ENCODE measurements at regions not wholly inside any gene's neighbourhood (a gene's known extent, or its start where the extent isn't known, plus 50 kb on each side); places are given as distances from the start of the nearest gene placed in this dataset.

DNA sequence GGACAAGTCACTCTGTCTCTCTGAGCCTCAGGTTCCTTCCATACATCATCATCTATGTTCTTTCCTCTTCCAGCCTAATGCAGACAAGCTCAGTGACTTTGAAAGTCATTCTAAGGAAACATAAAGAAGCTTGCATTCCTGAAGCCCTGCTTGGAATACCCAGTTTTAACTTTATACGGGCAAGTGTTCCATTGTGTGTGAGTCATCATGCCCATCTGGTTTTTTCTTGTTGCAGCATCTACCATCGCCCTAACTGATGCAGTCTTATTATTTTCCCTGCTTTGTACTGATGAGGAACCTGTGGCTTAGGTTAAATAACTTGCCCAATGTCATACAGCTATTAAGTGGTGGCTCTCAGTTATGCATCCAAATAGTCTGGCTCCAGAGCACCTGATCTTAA lies 177.9 kb upstream of the RAI2 start:
- no peaks in the 10 kb centered on the region for H3K4me1 ChIP-seq (ENCODE audit: control insufficient read depth, extremely low read depth, insufficient read depth, low read length)
- H3K9me3 ChIP-seq (ENCODE audit: control insufficient read depth, insufficient read depth, low read depth, low read length): no peaks in the 10 kb centered on the region
- TF ChIP-seq EZH2 (IDR thresholded peaks at IDR 0.05; ENCODE audit: low read length, missing control alignments): no peak
- TF ChIP-seq, protein P1, sequence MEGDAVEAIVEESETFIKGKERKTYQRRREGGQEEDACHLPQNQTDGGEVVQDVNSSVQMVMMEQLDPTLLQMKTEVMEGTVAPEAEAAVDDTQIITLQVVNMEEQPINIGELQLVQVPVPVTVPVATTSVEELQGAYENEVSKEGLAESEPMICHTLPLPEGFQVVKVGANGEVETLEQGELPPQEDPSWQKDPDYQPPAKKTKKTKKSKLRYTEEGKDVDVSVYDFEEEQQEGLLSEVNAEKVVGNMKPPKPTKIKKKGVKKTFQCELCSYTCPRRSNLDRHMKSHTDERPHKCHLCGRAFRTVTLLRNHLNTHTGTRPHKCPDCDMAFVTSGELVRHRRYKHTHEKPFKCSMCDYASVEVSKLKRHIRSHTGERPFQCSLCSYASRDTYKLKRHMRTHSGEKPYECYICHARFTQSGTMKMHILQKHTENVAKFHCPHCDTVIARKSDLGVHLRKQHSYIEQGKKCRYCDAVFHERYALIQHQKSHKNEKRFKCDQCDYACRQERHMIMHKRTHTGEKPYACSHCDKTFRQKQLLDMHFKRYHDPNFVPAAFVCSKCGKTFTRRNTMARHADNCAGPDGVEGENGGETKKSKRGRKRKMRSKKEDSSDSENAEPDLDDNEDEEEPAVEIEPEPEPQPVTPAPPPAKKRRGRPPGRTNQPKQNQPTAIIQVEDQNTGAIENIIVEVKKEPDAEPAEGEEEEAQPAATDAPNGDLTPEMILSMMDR (conservative IDR thresholded peaks at IDR 0.05 in 1 of 2, IDR thresholded peaks at IDR 0.05 in 1 of 2; ENCODE audit: low read depth in 1 of 2, low read length in 2 of 2): no peak
- no peak overlapping the region for H3K9ac ChIP-seq (ENCODE audit: insufficient read depth, low read length)
- no peaks in the 10 kb centered on the region for H4K20me1 ChIP-seq (ENCODE audit: control insufficient read depth, extremely low read depth, insufficient read depth, low read length)
- H3K36me3 ChIP-seq (ENCODE audit: control insufficient read depth, insufficient read depth, low read length): no peaks in the 10 kb centered on the region
- H3K27ac ChIP-seq (ENCODE audit: insufficient read depth, low read length): no peak overlapping the region
- no peak overlapping the region for H2AFZ ChIP-seq (ENCODE audit: low read length)
- H3K4me2 ChIP-seq (ENCODE audit: extremely low read depth, insufficient read depth, low read length): no peak overlapping the region
- no peak for DNase-seq (ENCODE audit: low read depth in 2 of 2)
- no peaks in the 10 kb centered on the region for H3K79me2 ChIP-seq (ENCODE audit: control insufficient read depth, insufficient read depth, low read length)
- no peak overlapping the region for H3K4me3 ChIP-seq (replicated peaks in 1 of 4; ENCODE audit: control extremely low read depth in 1 of 4, insufficient read depth in 1 of 4, low read depth in 3 of 4, low read length in 4 of 4)
- H3K27me3 ChIP-seq (ENCODE audit: control insufficient read depth, insufficient read depth, low read length): no peaks in the 10 kb centered on the region

DNA sequence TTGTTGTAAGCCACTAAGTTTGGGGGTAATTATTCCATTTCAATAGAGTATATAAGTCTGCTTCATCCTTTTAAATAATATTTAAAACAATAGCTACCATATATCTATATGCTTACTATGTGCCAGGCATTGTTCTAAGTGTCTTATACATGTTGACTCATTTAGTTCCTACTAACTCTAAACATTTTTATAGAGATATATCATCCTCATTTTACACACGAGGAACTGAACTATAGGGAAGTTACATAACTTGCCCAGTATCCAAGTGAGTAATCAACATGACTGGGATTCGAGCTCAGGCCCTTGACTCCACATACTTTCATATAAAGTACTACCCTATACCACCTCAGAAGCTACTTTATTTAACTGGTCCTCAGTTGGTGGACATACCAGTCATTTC lies 175.3 kb upstream of the RAI2 start:
- no peak overlapping the region for H3K9ac ChIP-seq (ENCODE audit: insufficient read depth, low read length)
- H3K79me2 ChIP-seq (ENCODE audit: control insufficient read depth, insufficient read depth, low read length): no peaks in the 10 kb centered on the region
- no peaks in the 10 kb centered on the region for H3K36me3 ChIP-seq (ENCODE audit: control insufficient read depth, insufficient read depth, low read length)
- H2AFZ ChIP-seq (ENCODE audit: low read length): no peak overlapping the region
- TF ChIP-seq EZH2 (IDR thresholded peaks at IDR 0.05; ENCODE audit: low read length, missing control alignments): no peak
- TF ChIP-seq, protein P1 (conservative IDR thresholded peaks at IDR 0.05 in 1 of 2, IDR thresholded peaks at IDR 0.05 in 1 of 2; ENCODE audit: low read depth in 1 of 2, low read length in 2 of 2): no peak
- no peaks in the 10 kb centered on the region for H4K20me1 ChIP-seq (ENCODE audit: control insufficient read depth, extremely low read depth, insufficient read depth, low read length)
- H3K4me1 ChIP-seq (ENCODE audit: control insufficient read depth, extremely low read depth, insufficient read depth, low read length): no peaks in the 10 kb centered on the region
- no peak overlapping the region for H3K4me2 ChIP-seq (ENCODE audit: extremely low read depth, insufficient read depth, low read length)
- H3K27me3 ChIP-seq (ENCODE audit: control insufficient read depth, insufficient read depth, low read length): no peaks in the 10 kb centered on the region
- no peak overlapping the region for H3K27ac ChIP-seq (ENCODE audit: insufficient read depth, low read length)
- no peak overlapping the region for H3K4me3 ChIP-seq (replicated peaks in 1 of 4; ENCODE audit: control extremely low read depth in 1 of 4, insufficient read depth in 1 of 4, low read depth in 3 of 4, low read length in 4 of 4)
- DNase-seq (ENCODE audit: low read depth in 2 of 2): no peak
- no peaks in the 10 kb centered on the region for H3K9me3 ChIP-seq (ENCODE audit: control insufficient read depth, insufficient read depth, low read depth, low read length)

DNA sequence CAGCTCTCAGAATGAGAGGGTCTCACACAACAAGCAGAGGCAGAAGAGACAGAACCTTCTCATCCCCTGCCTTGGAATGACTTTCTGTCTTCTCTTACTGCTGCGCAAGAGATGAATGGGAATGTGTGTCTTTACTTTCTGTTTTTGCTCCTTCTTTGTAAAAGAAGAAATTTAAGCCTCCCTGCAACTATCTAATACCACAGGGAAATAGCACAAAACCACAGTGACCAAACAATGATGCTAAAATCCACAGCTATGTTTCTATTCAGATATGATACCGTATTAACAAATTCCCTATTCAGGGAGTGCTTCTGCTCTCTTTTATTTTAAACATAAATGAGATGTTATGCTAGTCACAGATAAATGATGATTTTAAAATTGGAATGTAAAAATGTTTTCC lies 173.8 kb upstream of the RAI2 start:
- H3K4me1 ChIP-seq (ENCODE audit: control insufficient read depth, extremely low read depth, insufficient read depth, low read length): no peaks in the 10 kb centered on the region
- H3K9ac ChIP-seq (ENCODE audit: insufficient read depth, low read length): no peak overlapping the region
- H3K79me2 ChIP-seq (ENCODE audit: control insufficient read depth, insufficient read depth, low read length): no peaks in the 10 kb centered on the region
- no peaks in the 10 kb centered on the region for H3K9me3 ChIP-seq (ENCODE audit: control insufficient read depth, insufficient read depth, low read depth, low read length)
- no peak overlapping the region for H3K4me2 ChIP-seq (ENCODE audit: extremely low read depth, insufficient read depth, low read length)
- DNase-seq (ENCODE audit: low read depth in 2 of 2): no peak
- no peaks in the 10 kb centered on the region for H3K36me3 ChIP-seq (ENCODE audit: control insufficient read depth, insufficient read depth, low read length)
- no peaks in the 10 kb centered on the region for H3K27me3 ChIP-seq (ENCODE audit: control insufficient read depth, insufficient read depth, low read length)
- no peak overlapping the region for H3K4me3 ChIP-seq (replicated peaks in 1 of 4; ENCODE audit: control extremely low read depth in 1 of 4, insufficient read depth in 1 of 4, low read depth in 3 of 4, low read length in 4 of 4)
- H3K27ac ChIP-seq (ENCODE audit: insufficient read depth, low read length): no peak overlapping the region
- no peak overlapping the region for H2AFZ ChIP-seq (ENCODE audit: low read length)
- no peaks in the 10 kb centered on the region for H4K20me1 ChIP-seq (ENCODE audit: control insufficient read depth, extremely low read depth, insufficient read depth, low read length)
- TF ChIP-seq, protein P1 (conservative IDR thresholded peaks at IDR 0.05 in 1 of 2, IDR thresholded peaks at IDR 0.05 in 1 of 2; ENCODE audit: low read depth in 1 of 2, low read length in 2 of 2): no peak
- TF ChIP-seq EZH2 (IDR thresholded peaks at IDR 0.05; ENCODE audit: low read length, missing control alignments): no peak

Data from fibroblast of lung (primary cell).